Sigmoid colon (tissue), 6 donors: ENCODE measurements at regions not wholly inside any gene's neighbourhood (a gene's known extent, or its start where the extent isn't known, plus 50 kb on each side); places are given as distances from the start of the nearest gene placed in this dataset.

Source experiments
- DNase-seq: peaks from one replicate; pipeline ENCODE4 v3.0.0-alpha.2; 2019
- H3K27ac ChIP-seq, 4 donors: fragments of 200-600 bp; sonication (generic); one replicate each; pipeline ENCODE4 v1.5.1; 2016 to 2019; ENCODE audit warnings: mild to moderate bottlenecking in 1 of 4
- H3K27me3 ChIP-seq, 3 donors: fragments of 200-600 bp; sonication (generic); one replicate each; pipeline ENCODE4 v1.5.1; 2019; ENCODE audit warnings: mild to moderate bottlenecking in 1 of 3
- H3K36me3 ChIP-seq, 4 donors: fragments of 200-600 bp; sonication (generic); one replicate each; pipeline ENCODE4 v1.5.1; 2016 to 2019
- H3K4me1 ChIP-seq, 4 donors: fragments of 200-600 bp; sonication (generic); one replicate each; pipeline ENCODE4 v1.5.1; 2017 to 2019
- H3K4me3 ChIP-seq, 4 donors: fragments of 200-600 bp; sonication (generic); one replicate each; pipeline ENCODE4 v1.5.1; 2017 to 2019; ENCODE audit warnings: mild to moderate bottlenecking in 2 of 4, moderate library complexity in 1 of 4
- H3K9me3 ChIP-seq, 4 donors: fragments of 200-600 bp in 3 of 4; sonication (generic) in 3 of 4; one replicate each; pipeline versions ENCODE4 v1.5.1 to v1.6.1; 2013 to 2019
- EP300 ChIP-seq, 4 donors: sonication (generic); formaldehyde crosslinking; IDR thresholded peaks; one replicate each; pipeline ENCODE4 v1.6.1; 2017; ENCODE audit warnings: antibody characterized with exemption in 4 of 4
- POLR2A ChIP-seq, 2 donors: fragments of 450-650 bp; IDR thresholded peaks; one replicate each; pipeline ENCODE4 v1.6.1; 2016; ENCODE audit warnings: antibody characterized with exemption in 2 of 2, mild to moderate bottlenecking in 2 of 2, moderate library complexity in 2 of 2
- POLR2AphosphoS5 ChIP-seq, 4 donors: sonication (generic); formaldehyde crosslinking; IDR thresholded peaks; one replicate each; pipeline ENCODE4 v1.6.1; 2017; ENCODE audit warnings: antibody characterized with exemption in 4 of 4
- WGBS, 2 donors: extraction: QIAGEN DNeasy Blood & Tissue Kit; methylation state at CpG; one replicate each; pipeline ENCODE4 v1.1.7; 2013; 5-methylcytosine and 5-hydroxymethylcytosine counted together
- intact Hi-C: fragments of 100-400 bp; cut with DNase I; formaldehyde crosslinking; loops from one replicate; pipeline ENCODE4 v1.15.1; 2023
- TF ChIP-seq, protein P1 (sequence below), 4 experiments: fragments of 450-650 bp in 3 of 4; fragments of 200-600 bp in 1 of 4; IDR thresholded peaks; one replicate each; pipeline ENCODE4 v1.5.1; 2016 to 2019; ENCODE audit warnings: antibody characterized with exemption in 4 of 4, mild to moderate bottlenecking in 3 of 4, moderate library complexity in 2 of 4
- donor health status: healthy with polysubstance abuse.
- donor health status: healthy.

- no peaks in the 10 kb centered on the region for H3K36me3 ChIP-seq
- H3K27ac ChIP-seq: no peak overlapping the region
- intact Hi-C loops: loop anchor here (5.0 to 10.0 kb wide), 3 partner anchors 43 to 568 kb away; no protein-coding TSS in a partner anchor
- peaks cover 0 to 13% (median 11%) of the 10 kb centered on the region in 4 donors for H3K4me1 ChIP-seq
- no peak for DNase-seq
- H3K4me3 ChIP-seq: no peak overlapping the region
- WGBS, 2 donors: 67 to 86% methylated on average over 15 of the region's 15 CpGs
- TF ChIP-seq POLR2A (IDR thresholded peaks at IDR 0.05) (no peak), POLR2AphosphoS5 (IDR thresholded peaks at IDR 0.05) (no peak), EP300 (IDR thresholded peaks at IDR 0.05) (no peak)
- TF ChIP-seq, protein P1, sequence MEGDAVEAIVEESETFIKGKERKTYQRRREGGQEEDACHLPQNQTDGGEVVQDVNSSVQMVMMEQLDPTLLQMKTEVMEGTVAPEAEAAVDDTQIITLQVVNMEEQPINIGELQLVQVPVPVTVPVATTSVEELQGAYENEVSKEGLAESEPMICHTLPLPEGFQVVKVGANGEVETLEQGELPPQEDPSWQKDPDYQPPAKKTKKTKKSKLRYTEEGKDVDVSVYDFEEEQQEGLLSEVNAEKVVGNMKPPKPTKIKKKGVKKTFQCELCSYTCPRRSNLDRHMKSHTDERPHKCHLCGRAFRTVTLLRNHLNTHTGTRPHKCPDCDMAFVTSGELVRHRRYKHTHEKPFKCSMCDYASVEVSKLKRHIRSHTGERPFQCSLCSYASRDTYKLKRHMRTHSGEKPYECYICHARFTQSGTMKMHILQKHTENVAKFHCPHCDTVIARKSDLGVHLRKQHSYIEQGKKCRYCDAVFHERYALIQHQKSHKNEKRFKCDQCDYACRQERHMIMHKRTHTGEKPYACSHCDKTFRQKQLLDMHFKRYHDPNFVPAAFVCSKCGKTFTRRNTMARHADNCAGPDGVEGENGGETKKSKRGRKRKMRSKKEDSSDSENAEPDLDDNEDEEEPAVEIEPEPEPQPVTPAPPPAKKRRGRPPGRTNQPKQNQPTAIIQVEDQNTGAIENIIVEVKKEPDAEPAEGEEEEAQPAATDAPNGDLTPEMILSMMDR (IDR thresholded peaks at IDR 0.05): no peak
- no peaks in the 10 kb centered on the region for H3K27me3 ChIP-seq
- no peaks in the 10 kb centered on the region for H3K9me3 ChIP-seq
These were observed 326.8 kb upstream of the RTL1 start for GRCh38 chr14:101230161-101230850.

GRCh38 chr14:101230851-101231550 is 327.5 kb upstream of the RTL1 start:
- no peaks in the 10 kb centered on the region for H3K36me3 ChIP-seq
- WGBS, 2 donors: 40 to 81% methylated on average over 5 of the region's 5 CpGs

DNA sequence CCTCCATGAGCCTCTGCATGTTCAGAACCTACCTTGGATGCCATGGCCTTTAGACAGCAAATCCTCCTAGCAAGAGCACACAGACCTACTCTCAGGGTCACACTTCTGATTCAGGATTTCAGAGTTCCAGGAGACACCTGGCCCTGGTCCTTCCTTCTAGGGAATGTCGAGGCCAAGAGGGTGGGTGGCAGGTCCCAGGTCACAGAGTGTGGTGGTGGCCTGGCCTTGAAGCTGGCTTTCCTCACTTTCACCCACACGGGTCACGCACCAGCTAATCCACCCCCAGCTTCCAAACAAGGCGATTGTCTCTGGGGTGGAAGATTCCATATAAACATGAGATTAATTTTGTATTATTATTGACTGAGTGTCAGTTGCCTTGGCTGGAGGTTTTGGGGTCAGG is 328.3 kb upstream of the RTL1 start:
- intact Hi-C loops: loop anchor here (5.0 to 10.0 kb wide), 3 partner anchors 45 to 570 kb away; no protein-coding TSS in a partner anchor
- WGBS, 2 donors: 88 to 90% methylated on average over 4 of the region's 4 CpGs
- Histone ChIP-seq H3K9me3 (no peaks in the 10 kb centered on the region), H3K4me1 (peaks cover 0 to 13% (median 11%) of the 10 kb centered on the region in 4 donors), H3K27me3 (no peaks in the 10 kb centered on the region), H3K4me3 (no peak overlapping the region), H3K36me3 (no peaks in the 10 kb centered on the region), H3K27ac (no peak overlapping the region)
- peak; percentile 22 for DNase-seq
- TF ChIP-seq, protein P1 (IDR thresholded peaks at IDR 0.05): no peak
- TF ChIP-seq POLR2AphosphoS5 (IDR thresholded peaks at IDR 0.05) (no peak), POLR2A (IDR thresholded peaks at IDR 0.05) (no peak), EP300 (IDR thresholded peaks at IDR 0.05) (no peak)

More at GRCh38 chr14:101230851-101231550, 327.5 kb upstream of the RTL1 start:
- Histone ChIP-seq H3K27ac (no peak overlapping the region), H3K4me1 (peaks cover 0 to 13% (median 11%) of the 10 kb centered on the region in 4 donors), H3K4me3 (no peak overlapping the region), H3K9me3 (no peaks in the 10 kb centered on the region), H3K27me3 (no peaks in the 10 kb centered on the region)
- intact Hi-C loops: loop anchor here (5.0 to 10.0 kb wide), 3 partner anchors 44 to 569 kb away; no protein-coding TSS in a partner anchor
- no peak for DNase-seq
- no peak for TF ChIP-seq EP300 (IDR thresholded peaks at IDR 0.05)
- TF ChIP-seq, protein P1 (IDR thresholded peaks at IDR 0.05): no peak
- TF ChIP-seq POLR2AphosphoS5 (IDR thresholded peaks at IDR 0.05): no peak
- no peak for TF ChIP-seq POLR2A (IDR thresholded peaks at IDR 0.05)

GRCh38 chr14:101232340-101233020 is 328.8 kb upstream of the DIO3 start:
- Histone ChIP-seq H3K27ac (peak overlapping the region in 2 of 4 donors; percentile 18 to 39), H3K36me3 (no peaks in the 10 kb centered on the region), H3K4me1 (peaks cover 0 to 13% (median 11%) of the 10 kb centered on the region in 4 donors), H3K9me3 (no peaks in the 10 kb centered on the region), H3K4me3 (no peak overlapping the region), H3K27me3 (no peaks in the 10 kb centered on the region)
- TF ChIP-seq POLR2AphosphoS5 (IDR thresholded peaks at IDR 0.05): no peak
- TF ChIP-seq, protein P1 (IDR thresholded peaks at IDR 0.05): no peak
- TF ChIP-seq EP300 (IDR thresholded peaks at IDR 0.05): no peak
- no peak for TF ChIP-seq POLR2A (IDR thresholded peaks at IDR 0.05)
- intact Hi-C loops: loop anchor here (5.0 to 10.0 kb wide), 3 partner anchors 45 to 570 kb away; no protein-coding TSS in a partner anchor
- DNase-seq: peak; percentile 63
- 81 to 92% methylated on average over 21 of the region's 21 CpGs for WGBS, 2 donors
